NCI-H1092 treated with DMSO at 0.1 percent for 48 hours (cell line): ENCODE measurements at regions not wholly inside any gene's neighbourhood (a gene's known extent, or its start where the extent isn't known, plus 50 kb on each side); places are given as distances from the start of the nearest gene placed in this dataset.
"Not testable (repeated sequence)": the region's sequence is repeated elsewhere in the genome, so short reads cannot be mapped to it uniquely, and the experiment has no call there.

Source experiments
- DNase-seq: peaks from one replicate; lab custom pipeline; 2025; lab: John Stamatoyannopoulos, UW

DNA sequence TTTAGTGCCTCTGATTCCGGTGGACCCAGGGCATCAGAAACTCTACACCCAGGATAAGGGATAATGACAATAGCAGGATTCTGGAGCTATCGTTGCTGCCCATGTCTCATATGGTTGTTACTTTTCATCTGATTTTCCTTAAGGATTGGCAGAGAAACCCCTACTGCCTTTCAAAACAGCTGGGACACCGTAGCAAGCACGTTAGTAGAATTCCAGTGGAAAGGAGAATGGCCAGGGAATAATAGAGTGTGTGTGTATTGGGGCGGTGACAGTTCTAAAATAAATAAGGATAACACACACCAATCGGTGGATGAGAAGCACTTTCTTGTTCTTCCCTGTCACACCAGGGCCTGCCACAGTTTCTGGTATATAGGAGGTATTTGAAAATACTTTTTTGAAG is 251.8 kb downstream of the HAPSTR1 start:
- no peak for DNase-seq

GRCh38 chr16:9344508-9344907 is 253.1 kb downstream of the HAPSTR1 start:
- no peak for DNase-seq

DNA sequence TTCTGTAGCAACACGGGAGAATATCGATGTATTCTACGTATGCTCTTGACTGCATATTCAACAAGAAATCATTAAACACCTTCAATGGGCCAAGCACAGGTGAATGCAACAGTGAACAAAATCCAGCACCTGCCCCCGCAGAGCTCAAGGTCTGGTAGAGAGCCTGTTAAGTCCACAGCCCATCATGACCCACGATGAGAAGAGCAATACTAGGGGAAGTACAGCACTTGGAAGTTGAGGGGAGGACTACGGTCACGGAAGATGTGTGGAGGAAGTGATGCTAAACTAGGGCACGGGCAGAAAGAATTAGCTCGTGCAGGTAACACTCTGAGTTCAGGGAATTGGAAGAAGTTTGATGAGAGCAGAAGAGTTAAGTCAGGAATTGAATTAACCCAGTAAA is 253.6 kb downstream of the HAPSTR1 start:
- DNase-seq: no peak

GRCh38 chr16:9345880-9346279 is 254.4 kb downstream of the HAPSTR1 start:
- DNase-seq: no peak

- DNase-seq: no peak
These were observed 257.5 kb downstream of the HAPSTR1 start for GRCh38 chr16:9348912-9349311.

DNA sequence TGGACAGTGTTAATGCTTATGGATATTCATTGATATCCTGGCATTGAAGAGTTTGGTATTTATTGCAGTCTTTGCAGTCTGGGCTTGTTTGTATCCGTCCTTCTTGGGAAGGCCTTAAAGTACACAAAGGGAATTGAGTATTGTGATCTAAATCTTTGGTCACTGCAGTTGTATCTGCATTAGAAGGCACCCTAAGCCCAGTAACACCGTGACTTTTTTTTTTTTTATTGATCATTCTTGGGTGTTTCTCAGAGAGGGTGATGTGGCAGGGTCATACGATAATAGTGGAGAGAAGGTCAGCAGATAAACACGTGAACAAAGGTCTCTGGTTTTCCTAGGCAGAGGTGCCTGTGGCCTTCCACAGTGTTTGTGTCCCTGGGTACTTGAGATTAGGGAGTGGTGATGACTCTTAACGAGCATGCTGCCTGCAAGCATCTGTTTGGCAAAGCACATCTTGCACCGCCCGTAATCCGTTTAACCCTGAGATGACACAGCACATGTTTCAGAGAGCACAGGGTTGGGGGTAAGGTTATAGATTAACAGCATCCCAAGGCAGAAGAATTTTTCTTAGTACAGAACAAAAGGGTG is 258.0 kb downstream of the HAPSTR1 start:
- DNase-seq: not testable (repeated sequence)

DNA sequence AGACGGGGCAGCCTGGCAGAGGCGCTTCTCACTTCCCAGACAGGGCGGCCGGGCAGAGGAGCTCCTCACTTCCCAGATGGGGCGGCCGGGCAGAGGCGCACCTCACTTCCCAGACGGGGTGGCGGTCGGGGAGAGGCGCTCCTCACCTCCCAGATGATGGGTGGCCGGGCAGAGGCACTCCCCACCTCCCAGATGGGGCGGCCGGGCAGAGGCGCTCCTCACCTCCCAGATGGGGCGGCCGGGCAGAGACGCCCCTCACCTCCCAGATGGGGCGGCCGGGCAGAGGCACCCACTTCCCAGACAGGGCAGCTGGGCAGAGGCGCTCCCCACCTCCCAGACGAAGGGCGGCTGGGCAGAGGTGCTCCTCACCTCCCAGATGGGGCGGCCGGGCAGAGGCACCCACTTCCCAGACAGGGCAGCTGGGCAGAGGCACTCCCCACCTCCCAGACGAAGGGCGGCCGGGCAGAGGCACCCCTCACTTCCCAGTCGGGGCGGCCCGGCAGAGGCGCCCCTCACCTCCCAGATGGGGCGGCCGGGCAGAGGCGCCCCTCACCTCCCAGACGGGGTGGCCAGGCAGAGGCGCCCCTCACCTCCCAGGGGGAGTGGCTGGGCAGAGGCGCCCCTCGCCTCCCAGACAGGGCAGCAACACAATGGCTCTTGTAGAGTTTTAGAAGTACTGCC is 258.8 kb downstream of the HAPSTR1 start:
- DNase-seq: not testable (repeated sequence)

- DNase-seq: no peak
These were observed 260.0 kb downstream of the HAPSTR1 start for GRCh38 chr16:9351440-9351839.

DNA sequence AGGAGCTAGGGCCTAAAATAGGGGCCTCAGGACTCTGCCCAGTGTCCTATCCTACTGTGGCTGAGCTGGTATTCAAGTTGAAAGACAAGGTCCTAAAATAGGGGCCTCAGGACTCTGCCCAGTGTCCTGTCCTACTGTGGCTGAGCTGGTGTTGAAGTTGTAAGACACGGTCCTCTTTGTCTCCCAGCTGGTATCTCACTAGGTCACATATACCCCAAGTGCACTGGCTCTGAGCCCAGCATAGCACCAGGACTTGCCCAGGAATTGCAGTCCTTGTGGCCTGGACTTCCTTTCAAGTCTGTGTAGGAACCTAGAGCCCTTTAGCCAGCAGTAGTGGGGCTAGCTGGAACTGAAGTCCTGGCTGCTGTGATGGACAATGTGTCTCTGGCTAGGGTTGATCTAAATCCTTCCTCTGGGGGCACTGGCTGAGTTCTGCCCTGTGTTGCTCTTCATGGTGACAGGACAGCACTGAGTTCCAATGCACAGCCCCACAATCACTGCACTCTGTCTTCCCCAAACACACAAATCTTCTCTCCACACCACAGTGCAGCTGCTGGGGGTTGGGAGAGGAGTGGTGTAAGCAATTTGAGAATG is 260.5 kb downstream of the HAPSTR1 start:
- no peak for DNase-seq

- no peak for DNase-seq
These were observed 266.4 kb downstream of the HAPSTR1 start for GRCh38 chr16:9357829-9358228.

DNA sequence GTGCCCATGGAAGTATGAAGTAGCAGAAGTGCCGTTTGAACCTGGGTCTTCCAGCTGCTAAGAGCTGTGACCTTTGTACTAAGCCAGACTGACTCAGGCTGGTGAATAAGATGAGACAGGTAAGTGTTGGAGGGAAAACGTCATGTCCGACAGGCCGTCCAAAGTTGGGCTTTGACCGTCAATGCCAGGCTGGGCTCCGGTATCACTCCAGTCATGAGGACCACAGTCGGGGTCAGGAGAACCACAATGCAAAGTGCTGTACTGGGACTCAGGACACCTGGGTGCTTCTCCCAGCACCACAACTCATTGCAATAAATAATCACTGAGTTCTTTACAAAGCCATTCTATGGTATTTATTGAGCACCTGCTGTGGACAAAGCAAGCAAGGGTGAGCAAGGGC is 268.6 kb downstream of the HAPSTR1 start:
- DNase-seq: no peak

DNA sequence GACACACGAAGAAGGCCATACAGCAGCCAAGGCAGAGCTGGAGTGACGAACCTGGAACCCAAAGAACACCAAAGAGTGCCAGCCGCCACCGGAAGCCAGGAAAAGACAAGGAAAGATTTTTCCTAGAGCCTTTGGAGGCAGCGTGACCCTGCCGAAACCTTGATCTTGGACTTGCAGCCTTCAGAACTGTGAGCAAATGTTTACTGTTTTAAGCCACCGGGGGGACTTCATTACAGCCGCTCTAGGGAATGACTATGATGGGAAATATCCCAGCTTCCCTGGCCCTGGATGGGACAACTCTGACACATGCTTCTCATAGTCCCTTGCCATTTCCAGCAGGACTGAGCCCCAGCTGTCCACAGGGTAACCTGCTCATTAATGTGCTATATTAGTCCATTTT is 270.6 kb downstream of the HAPSTR1 start:
- no peak for DNase-seq

- no peak for DNase-seq
These were observed 271.2 kb downstream of the HAPSTR1 start for GRCh38 chr16:9362604-9363003.

- no peak for DNase-seq
These were observed 272.1 kb downstream of the HAPSTR1 start for GRCh38 chr16:9363520-9363919.

DNA sequence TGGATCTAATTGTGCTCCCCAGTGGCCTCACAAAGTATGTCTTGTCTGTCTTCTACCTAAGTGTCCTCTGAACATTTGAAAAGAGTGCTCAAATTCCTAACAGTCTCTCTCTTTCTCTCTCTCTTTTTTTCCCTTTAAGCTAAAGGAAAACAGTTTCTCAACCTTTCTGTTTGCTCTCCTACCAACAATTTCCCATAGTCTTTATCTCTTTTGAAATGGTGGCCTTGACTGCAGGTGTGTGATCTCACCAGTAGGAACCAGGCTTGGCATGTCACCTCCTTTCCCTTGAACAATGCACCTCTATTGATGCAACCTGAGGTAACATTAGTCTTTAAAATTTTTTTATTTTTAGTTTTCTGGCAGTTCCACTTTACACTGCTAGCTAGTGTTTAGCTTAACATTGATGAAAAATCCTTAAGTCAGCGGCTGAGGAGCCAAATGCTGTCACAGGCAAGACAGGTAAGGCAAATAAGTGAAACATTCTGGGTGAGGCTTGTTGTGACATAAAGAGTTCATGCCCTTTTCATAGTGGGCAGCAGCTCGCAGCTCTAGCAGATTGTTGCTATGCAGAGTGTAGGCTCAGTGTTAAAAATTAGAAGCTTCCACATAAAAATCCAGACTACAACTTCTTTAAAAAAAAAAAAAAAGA is 273.4 kb downstream of the HAPSTR1 start:
- DNase-seq: no peak

DNA sequence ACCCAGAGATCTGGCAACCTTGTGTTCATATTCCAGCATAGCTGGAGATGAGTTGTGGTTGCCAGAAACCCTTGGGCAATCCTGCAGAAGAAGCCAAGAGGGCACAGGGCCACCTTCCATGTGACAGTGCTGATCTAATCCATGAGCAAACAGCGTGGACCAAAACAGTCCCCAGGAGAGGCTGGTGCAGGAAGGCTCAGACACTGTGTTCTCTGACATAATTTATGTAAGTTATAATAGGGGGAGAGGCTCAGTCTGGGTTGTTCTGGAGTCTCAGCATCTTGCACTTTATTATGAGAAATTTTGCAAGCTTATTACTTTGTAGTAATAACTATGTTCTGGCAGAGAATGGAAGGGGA is 273.9 kb downstream of the HAPSTR1 start:
- DNase-seq: no peak

DNA sequence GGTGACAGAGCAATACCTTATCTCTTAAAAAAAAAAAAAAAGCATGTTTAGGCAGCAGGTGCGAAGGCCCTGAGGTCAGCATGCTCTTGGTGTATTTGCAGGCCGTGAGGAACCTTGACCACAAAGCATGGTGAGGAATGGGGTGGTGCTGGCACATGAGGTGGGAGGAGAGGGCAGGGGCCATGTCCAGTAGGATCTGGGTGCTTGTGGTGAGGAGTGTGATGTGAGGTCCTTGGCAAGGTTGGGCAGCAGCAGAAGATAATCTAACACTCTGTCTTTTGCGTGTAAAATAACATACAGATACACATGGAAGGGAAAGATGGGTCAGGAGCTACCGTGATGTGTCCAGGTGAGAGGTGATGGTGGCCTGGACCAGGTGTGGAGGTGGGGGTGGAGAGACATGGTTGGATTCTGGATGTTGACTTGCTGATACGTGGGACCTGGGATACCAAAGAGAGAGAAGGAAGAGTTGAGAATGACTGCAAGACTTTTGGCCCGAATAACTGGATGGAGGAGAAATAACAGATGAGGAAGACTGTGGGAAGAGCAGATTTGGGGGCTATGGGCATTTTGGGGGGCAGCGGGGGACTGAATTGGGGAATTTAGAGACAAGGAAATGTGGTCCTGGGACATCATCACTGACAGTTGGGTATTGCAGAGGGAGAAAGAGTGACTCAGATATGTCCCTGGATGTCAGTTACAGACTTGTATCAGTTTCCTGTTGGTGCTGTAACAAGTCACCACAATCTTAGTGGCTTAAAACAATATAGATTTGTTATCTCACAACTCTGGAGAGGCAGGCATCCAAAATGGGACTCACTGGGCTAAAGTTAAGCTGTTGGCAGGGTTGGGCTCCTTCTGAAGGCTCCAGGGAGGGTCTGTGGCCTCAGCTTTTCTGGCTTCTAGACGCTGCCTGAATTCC is 274.9 kb downstream of the HAPSTR1 start:
- no peak for DNase-seq

DNA sequence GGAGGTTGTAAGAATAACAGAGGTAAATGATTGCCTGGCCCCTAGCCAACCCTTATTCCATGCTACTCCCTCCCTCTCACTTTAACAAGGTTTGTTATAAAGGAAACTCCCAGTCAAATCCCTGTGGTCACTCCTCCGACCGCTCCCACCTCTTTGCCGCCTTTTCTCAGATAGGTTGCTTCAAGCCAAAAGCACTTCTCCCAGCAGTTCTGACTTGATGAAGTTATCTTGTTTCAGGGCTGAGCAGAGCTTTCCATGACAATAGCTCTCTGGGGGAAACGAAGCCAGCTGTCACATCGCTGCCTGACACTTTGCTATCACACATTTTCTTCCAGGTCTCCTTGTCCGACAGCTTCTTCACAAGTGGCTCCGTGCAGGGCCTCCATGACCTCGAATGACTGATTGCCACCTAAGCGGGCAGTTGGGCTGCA is 278.6 kb downstream of the HAPSTR1 start:
- no peak for DNase-seq

GRCh38 chr16:9371713-9372448 is 280.4 kb downstream of the HAPSTR1 start:
- no peak for DNase-seq

DNA sequence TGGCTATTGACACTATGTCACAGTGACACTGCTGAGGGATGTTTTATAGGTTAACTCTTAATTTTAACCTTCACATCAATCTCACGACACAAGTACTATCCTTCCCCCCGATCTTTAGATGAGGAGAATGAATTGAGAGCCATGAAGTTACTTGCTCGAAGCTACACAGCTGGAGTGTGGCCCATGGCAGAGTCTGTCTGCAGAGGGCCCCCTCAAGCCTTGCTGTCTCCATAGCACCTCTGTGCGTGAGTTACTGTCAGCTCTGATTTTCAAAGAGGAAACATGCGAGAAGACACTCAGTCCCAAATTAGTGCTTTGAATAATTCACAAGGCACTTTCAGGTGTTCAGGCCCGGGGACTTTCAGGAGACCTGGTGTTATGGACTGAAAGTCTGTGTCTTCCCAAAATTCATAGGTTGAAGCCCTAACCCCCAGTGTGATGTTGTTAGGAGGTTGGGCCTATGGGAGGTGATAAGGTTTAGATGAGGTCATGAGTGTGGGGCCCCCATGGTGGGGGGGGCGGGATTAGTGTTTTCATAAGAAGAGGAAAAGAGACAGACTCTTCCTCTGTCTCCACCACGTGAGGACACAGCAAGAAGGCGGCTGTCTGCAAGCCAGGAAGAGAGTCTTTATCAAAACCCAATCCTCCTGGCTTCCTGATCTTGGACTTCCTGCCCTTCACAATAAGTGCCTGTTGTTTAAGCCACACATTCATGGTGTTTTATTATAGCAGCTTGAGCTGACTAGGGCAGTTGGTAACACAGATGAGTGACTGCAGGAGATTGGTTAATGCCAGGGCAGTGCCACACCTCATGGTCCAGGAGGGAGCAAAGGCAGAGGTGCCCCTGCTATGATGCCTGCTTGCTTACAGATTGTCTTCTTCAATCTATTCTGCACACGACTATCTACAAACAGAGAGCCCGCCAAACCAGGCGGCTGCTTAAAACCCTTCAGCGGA is 281.8 kb downstream of the HAPSTR1 start:
- no peak for DNase-seq
